ENCODE measurements at regions not wholly inside any gene's neighbourhood (a gene's known extent, or its start where the extent isn't known, plus 50 kb on each side); places are given as distances from the start of the nearest gene placed in this dataset.

- no peak for TF ChIP-seq CTCF (IDR thresholded peaks at IDR 0.05; ENCODE audit: insufficient read depth, low read depth, low read length, missing control alignments)
- H3K4me3 ChIP-seq (ENCODE audit: low read length), result no peak overlapping the region
These were observed 462.2 kb upstream of the CFAP20DC start for GRCh38 chr3:59512066-59512465.

GRCh38 chr3:59510576-59510975, 460.8 kb upstream of the CFAP20DC start:
- no peak for TF ChIP-seq CTCF (IDR thresholded peaks at IDR 0.05; ENCODE audit: insufficient read depth, low read depth, low read length, missing control alignments)
- DNase-seq (ENCODE audit: low read depth), result no peak

More at GRCh38 chr3:59512066-59512465, 462.2 kb upstream of the CFAP20DC start:
- DNase-seq (ENCODE audit: low read depth), result no peak

GRCh38 chr3:59508273-59508672, 458.4 kb upstream of the CFAP20DC start:
- DNase-seq (ENCODE audit: low read depth), result no peak
- no peak for TF ChIP-seq CTCF (IDR thresholded peaks at IDR 0.05; ENCODE audit: insufficient read depth, low read depth, low read length, missing control alignments)
- H3K4me3 ChIP-seq (ENCODE audit: low read length), result no peak overlapping the region

More at GRCh38 chr3:59510576-59510975, 460.8 kb upstream of the CFAP20DC start:
- no peak overlapping the region for H3K4me3 ChIP-seq (ENCODE audit: low read length)

GRCh38 chr3:59506191-59506590, 456.4 kb upstream of the CFAP20DC start:
- H3K4me3 ChIP-seq (ENCODE audit: low read length), result no peak overlapping the region
- TF ChIP-seq CTCF (IDR thresholded peaks at IDR 0.05; ENCODE audit: insufficient read depth, low read depth, low read length, missing control alignments), result no peak
- DNase-seq (ENCODE audit: low read depth), result no peak

- H3K4me3 ChIP-seq (ENCODE audit: low read length), result no peak overlapping the region
- no peak for TF ChIP-seq CTCF (IDR thresholded peaks at IDR 0.05; ENCODE audit: insufficient read depth, low read depth, low read length, missing control alignments)
- DNase-seq (ENCODE audit: low read depth), result no peak
These were observed 453.6 kb upstream of the CFAP20DC start for GRCh38 chr3:59503441-59503840.

- no peak overlapping the region for H3K4me3 ChIP-seq (ENCODE audit: low read length)
- DNase-seq (ENCODE audit: low read depth), result peak; percentile 92
- no peak for TF ChIP-seq CTCF (IDR thresholded peaks at IDR 0.05; ENCODE audit: insufficient read depth, low read depth, low read length, missing control alignments)
These were observed 453.0 kb upstream of the CFAP20DC start for GRCh38 chr3:59502806-59503205.

GRCh38 chr3:59499954-59500353, 450.1 kb upstream of the CFAP20DC start:
- DNase-seq (ENCODE audit: low read depth), result no peak
- no peak overlapping the region for H3K4me3 ChIP-seq (ENCODE audit: low read length)
- no peak for TF ChIP-seq CTCF (IDR thresholded peaks at IDR 0.05; ENCODE audit: insufficient read depth, low read depth, low read length, missing control alignments)
